HCT116 (cell line): ENCODE measurements at regions not wholly inside any gene's neighbourhood (a gene's known extent, or its start where the extent isn't known, plus 50 kb on each side); places are given as distances from the start of the nearest gene placed in this dataset.

Experiments used
- ATAC-seq: fragments of 200-7000 bp; cut with Tn5 transposase; 2 replicates; pipeline ENCODE4 v1.9.1; 2020; ENCODE audit warnings: mild to moderate bottlenecking, moderate library complexity
- BruUV-seq: library from RNA; stranded (reverse); fragments of 400-500 nt; replicated peaks from 2 replicates; lab custom pipeline; 2021; lab: Mats Ljungman, UMichigan
- CTCF ChIA-PET: fragments of 300-600 bp; sonication (Branson Sonifier 250); formaldehyde crosslinking; loops from one replicate; lab custom pipeline; 2021; ENCODE audit warnings: antibody characterized with exemption; lab: Charles Lee
- POLR2A ChIA-PET: fragments of 300-600, 350-600 bp; sonication (Branson Sonifier 250); formaldehyde crosslinking; loops from one replicate; lab custom pipeline; 2021; ENCODE audit warnings: antibody characterized with exemption; lab: Charles Lee
- RAD21 ChIA-PET, 2 experiments: fragments of 300-600 bp; sonication (Branson Sonifier 250); formaldehyde crosslinking; loops; one replicate each; lab custom pipeline; 2023; ENCODE audit warnings: low total read pairs in 2 of 2; ENCODE audit not compliant: uncharacterized antibody in 2 of 2, unreplicated experiment in 2 of 2, low non-redundant PET in 1 of 2; lab: Charles Lee
- DNase-seq: peaks from one replicate; pipeline ENCODE4 v3.0.0-alpha.2; 2010; ENCODE audit warnings: low read depth, low spot score
- H2AFZ ChIP-seq: fragments of 200-600 bp; shearing (Covaris generic), sonication (generic); 2 replicates; pipeline ENCODE4 v1.6.1; 2017; ENCODE audit warnings: low read depth, mixed run types, mixed read lengths, antibody characterized with exemption, low read length; ENCODE audit not compliant: poor library complexity, severe bottlenecking
- H3K27ac ChIP-seq: 2 replicates; pipeline ENCODE4 v1.5.1; 2012; ENCODE audit warnings: low read depth, low read length
- H3K27me3 ChIP-seq: fragments of 200-600 bp; sonication (generic); 2 replicates; pipeline ENCODE4 v1.6.1; 2016; ENCODE audit warnings: mixed run types, low read length, mixed read lengths; ENCODE audit not compliant: insufficient read depth
- H3K36me3 ChIP-seq, 2 experiments: fragments of 200-500 bp in 1 of 2; fragments of 200-600 bp in 1 of 2; sonication (Bioruptor generic) in 1 of 2; sonication (generic) in 1 of 2; 2 replicates each; pipeline versions ENCODE4 v1.5.1 to v1.6.1; 2014 to 2016; ENCODE audit warnings: low read length in 2 of 2, inconsistent platforms in 1 of 2, mixed read lengths in 1 of 2, mixed run types in 1 of 2; ENCODE audit not compliant: insufficient read depth in 2 of 2, control insufficient read depth in 1 of 2
- H3K4me1 ChIP-seq, 2 experiments: fragments of 200-600 bp in 1 of 2; sonication (generic) in 1 of 2; 2 replicates each; pipeline versions ENCODE4 v1.5.1 to v1.6.1; 2012 to 2017; ENCODE audit warnings: low read length in 2 of 2, inconsistent platforms in 1 of 2, mild to moderate bottlenecking in 1 of 2, mixed read lengths in 1 of 2, mixed run types in 1 of 2, moderate library complexity in 1 of 2; ENCODE audit not compliant: insufficient read depth in 2 of 2, control insufficient read depth in 1 of 2
- H3K4me2 ChIP-seq: fragments of 200-600 bp; sonication (generic); 2 replicates; pipeline ENCODE4 v1.6.1; 2017; ENCODE audit warnings: mixed run types, low read length, mixed read lengths
- H3K4me3 ChIP-seq, 2 experiments: fragments of 200-600 bp in 1 of 2; sonication (generic) in 1 of 2; replicated peaks in 1 of 2; 2 replicates each; pipeline ENCODE4 v1.5.1; 2011 to 2016; ENCODE audit warnings: low read length in 2 of 2, control low read depth in 1 of 2, low read depth in 1 of 2, mild to moderate bottlenecking in 1 of 2, mixed read lengths in 1 of 2, mixed run types in 1 of 2
- H3K79me2 ChIP-seq: fragments of 200-600 bp; sonication (generic); 2 replicates; pipeline ENCODE4 v1.6.1; 2017; ENCODE audit warnings: mild to moderate bottlenecking, mixed run types, low read length, moderate library complexity, mixed read lengths; ENCODE audit not compliant: insufficient read depth
- H3K9ac ChIP-seq: fragments of 200-600 bp; sonication (generic); 2 replicates; pipeline ENCODE4 v1.6.1; 2016; ENCODE audit warnings: low read length, mixed read lengths
- H3K9me2 ChIP-seq: fragments of 200-600 bp; sonication (generic), shearing (Covaris generic); 2 replicates; pipeline ENCODE4 v1.6.1; 2017; ENCODE audit warnings: mixed run types, mild to moderate bottlenecking, moderate library complexity; ENCODE audit not compliant: insufficient read depth
- H3K9me3 ChIP-seq, 2 experiments: fragments of 200-500 bp in 1 of 2; fragments of 200-600 bp in 1 of 2; sonication (Bioruptor generic) in 1 of 2; sonication (generic) in 1 of 2; 2 replicates each; pipeline ENCODE4 v1.6.1; 2014 to 2017; ENCODE audit warnings: low read length in 2 of 2, mixed read lengths in 2 of 2, inconsistent platforms in 1 of 2, low read depth in 1 of 2, mild to moderate bottlenecking in 1 of 2, mixed run types in 1 of 2, moderate library complexity in 1 of 2; ENCODE audit not compliant: control insufficient read depth in 1 of 2, insufficient read depth in 1 of 2
- H4K20me1 ChIP-seq: fragments of 200-600 bp; sonication (generic), shearing (Covaris generic); 2 replicates; pipeline ENCODE4 v1.6.1; 2017; ENCODE audit warnings: mixed run types, mild to moderate bottlenecking, moderate library complexity; ENCODE audit not compliant: insufficient read depth
- CBX3 ChIP-seq: IDR thresholded peaks from 2 replicates; pipeline ENCODE4 v1.6.1; 2012; ENCODE audit warnings: low read depth
- CTCF ChIP-seq, 3 experiments: fragments of 200-600 bp in 1 of 3; sonication (generic) in 1 of 3; IDR thresholded peaks in 2 of 3; conservative IDR thresholded peaks in 1 of 3; 2 replicates each; pipeline ENCODE4 v1.5.1; 2012 to 2017; ENCODE audit warnings: low read depth in 2 of 3, low read length in 2 of 3, antibody characterized with exemption in 1 of 3, borderline replicate concordance in 1 of 3, control low read depth in 1 of 3, mild to moderate bottlenecking in 1 of 3, mixed read lengths in 1 of 3, mixed run types in 1 of 3, moderate library complexity in 1 of 3; ENCODE audit not compliant: insufficient read depth in 1 of 3
- EZH2 ChIP-seq: fragments of 200-600 bp; sonication (generic); IDR thresholded peaks from 2 replicates; pipeline ENCODE4 v1.6.1; 2017; ENCODE audit warnings: antibody characterized with exemption, mixed run types
- RAD21 ChIP-seq: IDR thresholded peaks from 2 replicates; pipeline ENCODE4 v1.6.1; 2012; ENCODE audit warnings: low read depth, mild to moderate bottlenecking
- REST ChIP-seq: IDR thresholded peaks from 2 replicates; pipeline ENCODE4 v1.6.1; 2012; ENCODE audit warnings: low read depth
- SP1 ChIP-seq: IDR thresholded peaks from 2 replicates; pipeline ENCODE4 v1.6.1; 2012; ENCODE audit warnings: low read depth
- YY1 ChIP-seq: IDR thresholded peaks from 2 replicates; pipeline ENCODE4 v1.6.1; 2011; ENCODE audit warnings: low read length, low read depth, moderate library complexity, mild to moderate bottlenecking; ENCODE audit not compliant: insufficient replicate concordance; ENCODE audit errors: extremely low read depth
- ZNF274 ChIP-seq: fragments of 200-500 bp; sonication (Bioruptor generic); IDR thresholded peaks from 2 replicates; pipeline ENCODE4 v1.6.1; 2014; ENCODE audit warnings: mild to moderate bottlenecking, low read depth, low read length, inconsistent platforms
- intact Hi-C: fragments of 100-400 bp; cut with micrococcal nuclease; formaldehyde crosslinking; loops from 2 replicates; pipeline ENCODE4 v1.10.0; 2022

- ATAC-seq (no peak), DNase-seq (no peak)
- no peaks in the 10 kb centered on the region for H4K20me1 ChIP-seq
- POLR2A ChIA-PET, result no interaction called here
- H3K27ac ChIP-seq, result no peak overlapping the region
- H3K4me1 ChIP-seq, result no peaks in the 10 kb centered on the region
- CTCF ChIA-PET, result no interaction called here
- H3K9me3 ChIP-seq, result no peaks in the 10 kb centered on the region
- intact Hi-C loops, result no loop called here
- no peaks in the 10 kb centered on the region for H3K36me3 ChIP-seq
- no peak overlapping the region for H3K4me3 ChIP-seq
- RAD21 ChIA-PET, result no interaction called here
- no peaks in the 10 kb centered on the region for H3K9me2 ChIP-seq
- TF ChIP-seq YY1 (no peak), CBX3 (no peak), ZNF274 (no peak), REST (no peak)
- H3K4me2 ChIP-seq, result no peak overlapping the region
- no peak overlapping the region for H2AFZ ChIP-seq
- BruUV-seq, result no TSS peak
- H3K79me2 ChIP-seq, result no peaks in the 10 kb centered on the region
- H3K27me3 ChIP-seq, result no peaks in the 10 kb centered on the region
- H3K9ac ChIP-seq, result no peak overlapping the region
These were observed 222.4 kb upstream of the NR3C2 start for GRCh38 chr4:148664636-148665035.

- H2AFZ ChIP-seq, result no peak overlapping the region
- no peak overlapping the region for H3K9ac ChIP-seq
- H3K4me2 ChIP-seq, result no peak overlapping the region
- DNase-seq (no peak), ATAC-seq (no peak)
- no peak overlapping the region for H3K27ac ChIP-seq
- H3K4me3 ChIP-seq, result no peak overlapping the region
- intact Hi-C loops, result no loop called here
- no peaks in the 10 kb centered on the region for H3K36me3 ChIP-seq
- H3K4me1 ChIP-seq, result no peaks in the 10 kb centered on the region
- H3K27me3 ChIP-seq, result no peaks in the 10 kb centered on the region
- no peaks in the 10 kb centered on the region for H3K9me3 ChIP-seq
- ChIA-PET CTCF (no interaction called here), RAD21 (no interaction called here), POLR2A (no interaction called here)
- TF ChIP-seq RAD21 (no peak), CTCF (IDR thresholded peaks at IDR 0.05 in 2 of 3, conservative IDR thresholded peaks at IDR 0.05 in 1 of 3; ENCODE audit: borderline replicate concordance in 1 of 3, insufficient read depth in 1 of 3, low read depth in 2 of 3, low read length in 2 of 3) (no peak), SP1 (no peak), EZH2 (no peak)
- no peaks in the 10 kb centered on the region for H3K79me2 ChIP-seq
- no TSS peak for BruUV-seq
- no peaks in the 10 kb centered on the region for H3K9me2 ChIP-seq
- H4K20me1 ChIP-seq, result no peaks in the 10 kb centered on the region
These were observed 211.9 kb upstream of the NR3C2 start for GRCh38 chr4:148654131-148654530.
